ENCODE measurements at regions not wholly inside any gene's neighbourhood (a gene's known extent, or its start where the extent isn't known, plus 50 kb on each side); places are given as distances from the start of the nearest gene placed in this dataset.
"Not testable (repeated sequence)": the region's sequence is repeated elsewhere in the genome, so short reads cannot be mapped to it uniquely, and the experiment has no call there.

DNA sequence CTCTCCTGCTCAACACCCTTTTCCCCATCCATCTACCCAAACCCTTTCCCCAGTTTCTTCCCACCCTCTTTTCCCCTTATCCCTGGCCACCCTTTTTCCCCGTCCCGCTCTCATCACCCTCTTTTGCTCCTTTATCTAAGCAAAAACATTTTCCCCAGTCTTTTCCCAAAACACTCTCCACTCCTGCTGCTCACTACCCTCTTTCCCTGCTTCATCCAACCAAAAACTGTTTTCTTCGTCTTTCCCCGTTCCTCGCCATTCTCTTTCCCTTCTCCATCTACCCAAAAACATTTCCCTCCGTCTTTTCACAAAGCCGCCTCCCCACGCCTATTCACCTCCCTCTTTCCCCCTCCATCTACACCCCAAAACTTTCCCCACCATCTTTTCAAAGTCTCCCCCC lies 80.9 kb upstream of the KCNJ18 start:
- TF ChIP-seq, protein P1, sequence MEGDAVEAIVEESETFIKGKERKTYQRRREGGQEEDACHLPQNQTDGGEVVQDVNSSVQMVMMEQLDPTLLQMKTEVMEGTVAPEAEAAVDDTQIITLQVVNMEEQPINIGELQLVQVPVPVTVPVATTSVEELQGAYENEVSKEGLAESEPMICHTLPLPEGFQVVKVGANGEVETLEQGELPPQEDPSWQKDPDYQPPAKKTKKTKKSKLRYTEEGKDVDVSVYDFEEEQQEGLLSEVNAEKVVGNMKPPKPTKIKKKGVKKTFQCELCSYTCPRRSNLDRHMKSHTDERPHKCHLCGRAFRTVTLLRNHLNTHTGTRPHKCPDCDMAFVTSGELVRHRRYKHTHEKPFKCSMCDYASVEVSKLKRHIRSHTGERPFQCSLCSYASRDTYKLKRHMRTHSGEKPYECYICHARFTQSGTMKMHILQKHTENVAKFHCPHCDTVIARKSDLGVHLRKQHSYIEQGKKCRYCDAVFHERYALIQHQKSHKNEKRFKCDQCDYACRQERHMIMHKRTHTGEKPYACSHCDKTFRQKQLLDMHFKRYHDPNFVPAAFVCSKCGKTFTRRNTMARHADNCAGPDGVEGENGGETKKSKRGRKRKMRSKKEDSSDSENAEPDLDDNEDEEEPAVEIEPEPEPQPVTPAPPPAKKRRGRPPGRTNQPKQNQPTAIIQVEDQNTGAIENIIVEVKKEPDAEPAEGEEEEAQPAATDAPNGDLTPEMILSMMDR (IDR thresholded peaks at IDR 0.05; ENCODE audit: low read depth, low read length, missing input control), result not testable (repeated sequence)
- TF ChIP-seq FOXA1 (IDR thresholded peaks at IDR 0.05); YY1 (IDR thresholded peaks at IDR 0.05); RAD21 (IDR thresholded peaks at IDR 0.05); GABPA (IDR thresholded peaks at IDR 0.05 in 1 of 2, conservative IDR thresholded peaks at IDR 0.05 in 1 of 2); RXRA (IDR thresholded peaks at IDR 0.05): not testable (repeated sequence)
- TF ChIP-seq, protein P2, sequence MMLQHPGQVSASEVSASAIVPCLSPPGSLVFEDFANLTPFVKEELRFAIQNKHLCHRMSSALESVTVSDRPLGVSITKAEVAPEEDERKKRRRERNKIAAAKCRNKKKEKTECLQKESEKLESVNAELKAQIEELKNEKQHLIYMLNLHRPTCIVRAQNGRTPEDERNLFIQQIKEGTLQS (IDR thresholded peaks at IDR 0.05), result not testable (repeated sequence)
